NCI-H1105 (cell line): ENCODE measurements at regions not wholly inside any gene's neighbourhood (a gene's known extent, or its start where the extent isn't known, plus 50 kb on each side); places are given as distances from the start of the nearest gene placed in this dataset.
A peak's percentile ranks its signal among the peaks of the same experiment; 100 is the strongest.
"Not testable (repeated sequence)": the region's sequence is repeated elsewhere in the genome, so short reads cannot be mapped to it uniquely, and the experiment has no call there.

Source experiments
- DNase-seq: peaks from one replicate; lab custom pipeline; 2025; lab: John Stamatoyannopoulos, UW

GRCh38 chr7:91405873-91406272 is 141.6 kb downstream of the FZD1 start:
- DNase-seq, result not testable (repeated sequence)

GRCh38 chr7:91407942-91408341 is 143.7 kb downstream of the FZD1 start:
- DNase-seq, result no peak

- no peak for DNase-seq
Measured at GRCh38 chr7:91408388-91409154, 144.3 kb downstream of the FZD1 start.

GRCh38 chr7:91411060-91411459 is 146.8 kb downstream of the FZD1 start:
- no peak for DNase-seq

GRCh38 chr7:91412298-91412697 is 148.1 kb downstream of the FZD1 start:
- no peak for DNase-seq

GRCh38 chr7:91414734-91415133 is 150.5 kb downstream of the FZD1 start:
- DNase-seq, result no peak

- DNase-seq, result no peak
Measured at GRCh38 chr7:91416155-91416865, 152.1 kb downstream of the FZD1 start.

- DNase-seq, result no peak
Measured at GRCh38 chr7:91420606-91421005, 156.4 kb downstream of the FZD1 start.

- no peak for DNase-seq
Measured at GRCh38 chr7:91421018-91421417, 156.8 kb downstream of the FZD1 start.

- DNase-seq, result no peak
Measured at GRCh38 chr7:91424371-91424770, 160.1 kb downstream of the FZD1 start.

GRCh38 chr7:91425149-91425548 is 160.9 kb downstream of the FZD1 start:
- no peak for DNase-seq

- no peak for DNase-seq
Measured at GRCh38 chr7:91427051-91427450, 162.8 kb downstream of the FZD1 start.

- no peak for DNase-seq
Measured at GRCh38 chr7:91431601-91432000, 167.4 kb downstream of the FZD1 start.

GRCh38 chr7:91434836-91435235 is 170.6 kb downstream of the FZD1 start:
- no peak for DNase-seq

GRCh38 chr7:91435381-91436059 is 171.3 kb downstream of the FZD1 start:
- DNase-seq, result no peak

- DNase-seq, result peak; percentile 94
Measured at GRCh38 chr7:91436655-91437054, 172.4 kb downstream of the FZD1 start.

- DNase-seq, result not testable (repeated sequence)
Measured at GRCh38 chr7:91440198-91440597, 176.0 kb downstream of the FZD1 start.

GRCh38 chr7:91443862-91444261 is 179.6 kb downstream of the FZD1 start:
- no peak for DNase-seq

- DNase-seq, result no peak
Measured at GRCh38 chr7:91446819-91447218, 182.6 kb downstream of the FZD1 start.

- DNase-seq, result no peak
Measured at GRCh38 chr7:91455411-91455810, 191.2 kb downstream of the FZD1 start.

GRCh38 chr7:91457208-91457607 is 193.0 kb downstream of the FZD1 start:
- no peak for DNase-seq

GRCh38 chr7:91459539-91459938 is 195.3 kb downstream of the FZD1 start:
- DNase-seq, result no peak

- no peak for DNase-seq
Measured at GRCh38 chr7:91462316-91462715, 198.1 kb downstream of the FZD1 start.
